IMR-90 (cell line): ENCODE measurements at regions not wholly inside any gene's neighbourhood (a gene's known extent, or its start where the extent isn't known, plus 50 kb on each side); places are given as distances from the start of the nearest gene placed in this dataset.

Experiments
- ATAC-seq: fragments of 200-7000 bp; cut with Tn5 transposase; 2 replicates; pipeline ENCODE4 v1.9.1; 2020; ENCODE audit warnings: low read depth, mild to moderate bottlenecking, moderate library complexity
- BruUV-seq: library from RNA; stranded (reverse); fragments of 400-500 nt; replicated peaks from 2 replicates; lab custom pipeline; 2021; lab: Mats Ljungman, UMichigan
- CTCF ChIA-PET: fragments of 300-600 bp; formaldehyde crosslinking; extraction: SDS; loops from one replicate; lab custom pipeline; 2021; ENCODE audit warnings: antibody characterized with exemption; lab: Yijun Ruan, JAX
- POLR2A ChIA-PET: fragments of 300-600 bp; sonication (Branson Sonifier 250); formaldehyde crosslinking; loops from one replicate; lab custom pipeline; 2022; ENCODE audit warnings: antibody characterized with exemption; ENCODE audit not compliant: unreplicated experiment; lab: Charles Lee
- DNase-seq: peaks from one replicate; pipeline ENCODE4 v3.0.0; 2013
- H2AFZ ChIP-seq: replicated peaks from 2 replicates; pipeline ENCODE3; 2013; ENCODE audit warnings: low read length, mild to moderate bottlenecking; ENCODE audit not compliant: poor library complexity
- H2AK5ac ChIP-seq: 2 replicates; pipeline ENCODE4 v1.6.1; 2013; ENCODE audit warnings: low read depth, low read length, inconsistent platforms
- H2AK9ac ChIP-seq: replicated peaks from 2 replicates; pipeline ENCODE3; 2013; ENCODE audit warnings: mild to moderate bottlenecking, low read depth, low read length, moderate library complexity; ENCODE audit not compliant: poor library complexity
- H2BK120ac ChIP-seq: 2 replicates; pipeline ENCODE4 v1.6.1; 2013; ENCODE audit warnings: low read depth, low read length, inconsistent platforms
- H2BK15ac ChIP-seq: 3 replicates; pipeline ENCODE4 v1.6.1; 2013; ENCODE audit warnings: low read depth, low read length, inconsistent platforms
- H2BK20ac ChIP-seq: 2 replicates; pipeline ENCODE4 v1.6.1; 2013; ENCODE audit warnings: low read depth, mild to moderate bottlenecking, inconsistent platforms, low read length, moderate library complexity
- H2BK5ac ChIP-seq: 2 replicates; pipeline ENCODE4 v1.6.1; 2013; ENCODE audit warnings: mild to moderate bottlenecking, low read depth, low read length, inconsistent platforms; ENCODE audit not compliant: poor library complexity, severe bottlenecking
- H3K14ac ChIP-seq: replicated peaks from 2 replicates; pipeline ENCODE4 v1.6.1; 2013; ENCODE audit warnings: low read depth, low read length, inconsistent platforms
- H3K18ac ChIP-seq: 2 replicates; pipeline ENCODE4 v1.6.1; 2013; ENCODE audit warnings: low read depth, low read length, control low read depth
- H3K23ac ChIP-seq: 2 replicates; pipeline ENCODE4 v1.6.1; 2013; ENCODE audit warnings: low read depth, low read length, inconsistent platforms
- H3K27ac ChIP-seq: 2 replicates; pipeline ENCODE4 v1.5.1; 2013; ENCODE audit warnings: mild to moderate bottlenecking, control low read depth, low read length; ENCODE audit not compliant: insufficient read depth
- H3K27me3 ChIP-seq: 2 replicates; pipeline ENCODE4 v1.6.1; 2013; ENCODE audit warnings: low read length; ENCODE audit not compliant: control insufficient read depth, insufficient read depth
- H3K36me3 ChIP-seq: 2 replicates; pipeline ENCODE4 v1.6.1; 2013; ENCODE audit warnings: low read length, mixed read lengths; ENCODE audit not compliant: control insufficient read depth, insufficient read depth
- H3K4ac ChIP-seq: 2 replicates; pipeline ENCODE4 v1.6.1; 2013; ENCODE audit warnings: low read depth, low read length, inconsistent platforms
- H3K4me1 ChIP-seq: 2 replicates; pipeline ENCODE4 v1.6.1; 2013; ENCODE audit warnings: low read length, mixed read lengths; ENCODE audit not compliant: control insufficient read depth, insufficient read depth
- H3K4me2 ChIP-seq: 2 replicates; pipeline ENCODE4 v1.6.1; 2013; ENCODE audit warnings: low read depth, mild to moderate bottlenecking, control low read depth, low read length, moderate library complexity
- H3K4me3 ChIP-seq: 2 replicates; pipeline ENCODE4 v1.5.1; 2013; ENCODE audit warnings: low read depth, mild to moderate bottlenecking, control low read depth, low read length, moderate library complexity; ENCODE audit not compliant: insufficient read depth
- H3K56ac ChIP-seq: 2 replicates; pipeline ENCODE4 v1.6.1; 2013; ENCODE audit warnings: low read length, inconsistent platforms; ENCODE audit not compliant: insufficient read depth; ENCODE audit errors: extremely low read depth
- H3K79me1 ChIP-seq, 2 experiments: 2 replicates each; pipeline ENCODE4 v1.6.1; 2013; ENCODE audit warnings: low read length in 2 of 2, inconsistent platforms in 1 of 2, low read depth in 1 of 2
- H3K9ac ChIP-seq: 2 replicates; pipeline ENCODE4 v1.6.1; 2013; ENCODE audit warnings: low read depth, low read length, control low read depth
- H3K9me1 ChIP-seq: 2 replicates; pipeline ENCODE4 v1.6.1; 2013; ENCODE audit warnings: low read length, inconsistent platforms; ENCODE audit not compliant: insufficient read depth
- H3K9me3 ChIP-seq: 2 replicates; pipeline ENCODE4 v1.6.1; 2013; ENCODE audit warnings: low read length; ENCODE audit not compliant: control insufficient read depth, insufficient read depth
- H4K20me1 ChIP-seq: 2 replicates; pipeline ENCODE4 v1.6.1; 2013; ENCODE audit warnings: low read length, inconsistent platforms; ENCODE audit not compliant: insufficient read depth
- H4K5ac ChIP-seq: 2 replicates; pipeline ENCODE4 v1.6.1; 2013; ENCODE audit warnings: mild to moderate bottlenecking, low read depth, low read length, control low read depth
- H4K8ac ChIP-seq, 2 experiments: 2 replicates each; pipeline ENCODE4 v1.6.1; 2013; ENCODE audit warnings: low read depth in 2 of 2, low read length in 2 of 2, control low read depth in 1 of 2, inconsistent platforms in 1 of 2
- H4K91ac ChIP-seq: 2 replicates; pipeline ENCODE4 v1.6.1; 2013; ENCODE audit warnings: low read depth, low read length, inconsistent platforms; ENCODE audit not compliant: insufficient read depth
- BHLHE40 ChIP-seq: fragments of 150-350 bp; IDR thresholded peaks from 2 replicates; pipeline ENCODE4 v1.6.1; 2016; ENCODE audit warnings: mild to moderate bottlenecking, low read depth, low read length
- CEBPB ChIP-seq: IDR thresholded peaks from 2 replicates; pipeline ENCODE4 v1.6.1; 2012; ENCODE audit warnings: low read depth, low read length, improper control_type of control experiment
- CHD1 ChIP-seq: IDR thresholded peaks from 2 replicates; pipeline ENCODE4 v1.6.1; 2012; ENCODE audit warnings: low read depth, low read length, improper control_type of control experiment
- CTCF ChIP-seq: conservative IDR thresholded peaks from 2 replicates; pipeline ENCODE4 v1.5.1; 2012; ENCODE audit warnings: mild to moderate bottlenecking, low read depth, low read length, improper control_type of control experiment
- ELK1 ChIP-seq: fragments of 150-350 bp; IDR thresholded peaks from 2 replicates; pipeline ENCODE4 v1.6.1; 2016; ENCODE audit warnings: low read depth, mild to moderate bottlenecking, low read length, moderate library complexity, borderline replicate concordance
- FOS ChIP-seq: fragments of 150-350 bp; IDR thresholded peaks from 2 replicates; pipeline ENCODE4 v1.6.1; 2016; ENCODE audit warnings: low read depth, low read length
- MAFK ChIP-seq: IDR thresholded peaks from 2 replicates; pipeline ENCODE4 v1.6.1; 2012; ENCODE audit warnings: low read depth, low read length, improper control_type of control experiment
- MAZ ChIP-seq: IDR thresholded peaks from 2 replicates; pipeline ENCODE4 v1.6.1; 2012; ENCODE audit warnings: low read depth, mild to moderate bottlenecking, low read length, improper control_type of control experiment, moderate library complexity, borderline replicate concordance
- NFE2L2 ChIP-seq: fragments of 150-350 bp; IDR thresholded peaks from 2 replicates; pipeline ENCODE4 v1.6.1; 2016; ENCODE audit warnings: low read depth, mild to moderate bottlenecking, low read length
- POLR2A ChIP-seq: IDR thresholded peaks from 2 replicates; pipeline ENCODE4 v1.6.1; 2012; ENCODE audit warnings: mild to moderate bottlenecking, low read depth, low read length
- RCOR1 ChIP-seq: IDR thresholded peaks from 2 replicates; pipeline ENCODE4 v1.6.1; 2012; ENCODE audit warnings: mild to moderate bottlenecking, low read length, improper control_type of control experiment; ENCODE audit not compliant: insufficient replicate concordance
- RFX5 ChIP-seq: IDR thresholded peaks from 2 replicates; pipeline ENCODE4 v1.8.0; 2012; ENCODE audit warnings: low read depth, mild to moderate bottlenecking, low read length, moderate library complexity
- SMC3 ChIP-seq: fragments of 150-350 bp; IDR thresholded peaks from 2 replicates; pipeline ENCODE4 v1.6.1; 2016; ENCODE audit warnings: low read depth, mild to moderate bottlenecking, antibody characterized with exemption, low read length, moderate library complexity
- USF2 ChIP-seq: fragments of 150-350 bp; IDR thresholded peaks from 2 replicates; pipeline ENCODE4 v1.6.1; 2017; ENCODE audit warnings: mild to moderate bottlenecking, antibody characterized with exemption, low read length, low read depth
- WGBS, 2 experiments: methylation state at CpG; one replicate each; pipeline versions ENCODE4 v1.1.5 to v1.1.7; 2013; ENCODE audit warnings: missing lambda C conversion rate in 2 of 2; ENCODE audit not compliant: insufficient read length in 1 of 2; ENCODE audit errors: extremely low coverage in 2 of 2; 5-methylcytosine and 5-hydroxymethylcytosine counted together
- dilution Hi-C: fragments of 300-500 bp; cut with HindIII; formaldehyde crosslinking; loops from one replicate; pipeline ENCODE4 v1.14.3; 2018; ENCODE audit warnings: low sequenced_read_pairs; ENCODE audit not compliant: unreplicated experiment
- in situ Hi-C: fragments of 300-500 bp; cut with MboI; formaldehyde crosslinking; loops from 3 replicates; pipeline ENCODE4 v1.14.3; 2019; ENCODE audit warnings: low sequenced_read_pairs, inconsistent platforms, mixed read lengths
- intact Hi-C: fragments of 100-400 bp; cut with micrococcal nuclease; formaldehyde crosslinking; loops from 2 replicates; pipeline ENCODE4 v1.10.0; 2022

- dilution Hi-C loops (no loop called here), in situ Hi-C loops (no loop called here), intact Hi-C loops (loop anchor here (1.0 to 5.0 kb wide), 2 partner anchors 88 to 172 kb away; no protein-coding TSS in a partner anchor)
- Histone ChIP-seq H4K91ac (no peak overlapping the region), H2BK15ac (peak overlapping the region; percentile 15; the same call in 1 of the 3 replicates), H3K9me1 (peaks cover 22% of the 10 kb centered on the region), H3K9ac (no peak overlapping the region), H3K4me3 (no peak overlapping the region), H3K18ac (peak overlapping the region; percentile 51; the same call in 1 of the 2 replicates), H3K4me2 (no peak overlapping the region), H2AK9ac (no peak overlapping the region), H3K79me1 (no peaks in the 10 kb centered on the region), H3K4me1 (peaks cover 34% of the 10 kb centered on the region), H3K4ac (no peak overlapping the region), H3K9me3 (no peaks in the 10 kb centered on the region), H3K23ac (no peak overlapping the region), H4K8ac (0 out of 4 replicates have a peak overlapping the region, but pooled peaks of 1 of the 2 experiments have one; percentile 12), H2BK120ac (no peak overlapping the region), H3K27me3 (no peaks in the 10 kb centered on the region), H2BK20ac (no peak overlapping the region; the same call in 1 of the 2 replicates), H2AFZ (no peak overlapping the region), H3K14ac (no peak overlapping the region), H2AK5ac (no peak overlapping the region), H4K5ac (no peak overlapping the region; the same call in 1 of the 2 replicates), H2BK5ac (no peak overlapping the region), H4K20me1 (no peaks in the 10 kb centered on the region), H3K56ac (no peak overlapping the region), H3K36me3 (no peaks in the 10 kb centered on the region), H3K27ac (no peak overlapping the region)
- ATAC-seq = no peak
- ChIA-PET POLR2A (no interaction called here), CTCF (interaction anchor here (0.9 kb wide), 1 partner anchor 13 kb away, joined by 3 read pairs; no protein-coding TSS in a partner anchor)
- no peak for TF ChIP-seq RFX5
- TF ChIP-seq BHLHE40 = no peak
- TF ChIP-seq MAFK = no peak
- TF ChIP-seq MAZ = no peak
- TF ChIP-seq USF2 = no peak
- no peak for TF ChIP-seq CTCF
- no peak for TF ChIP-seq ELK1
- TF ChIP-seq SMC3 = no peak
- TF ChIP-seq FOS = no peak
- no peak for TF ChIP-seq CEBPB
- no peak for TF ChIP-seq CHD1
- TF ChIP-seq RCOR1 = no peak
- no peak for TF ChIP-seq POLR2A
- no peak for TF ChIP-seq NFE2L2
- no peak for DNase-seq
- WGBS, 2 experiments = no CpG with 5 or more reads among the region's 3 CpGs
- BruUV-seq = no TSS peak
Measured at GRCh38 chr11:130649801-130650200, 201.4 kb downstream of the ADAMTS15 start.
